Heart right ventricle (tissue), 16 donors: ENCODE measurements at regions not wholly inside any gene's neighbourhood (a gene's known extent, or its start where the extent isn't known, plus 50 kb on each side); places are given as distances from the start of the nearest gene placed in this dataset.
"Not testable (repeated sequence)": the region's sequence is repeated elsewhere in the genome, so short reads cannot be mapped to it uniquely, and the experiment has no call there.

ENCODE experiments used
- ATAC-seq, 8 donors: fragments of 200-7000 bp; cut with Tn5 transposase; one replicate each; pipeline ENCODE4 v1.9.1; 2020; ENCODE audit warnings: mild to moderate bottlenecking in 8 of 8, moderate library complexity in 8 of 8, moderate number of reproducible peaks in 1 of 8
- DNase-seq, 2 donors: peaks; one replicate each; pipeline ENCODE4 v3.0.0-alpha.2; 2020
- H3K27ac ChIP-seq, 10 donors: fragments of 200-600 bp; sonication (generic) in 2 of 10; one replicate each; pipeline versions ENCODE4 v1.5.0 to v1.8.0; 2020 to 2022; ENCODE audit warnings: mild to moderate bottlenecking in 3 of 10
- H3K27me3 ChIP-seq, 7 donors: fragments of 200-600 bp; one replicate each; pipeline ENCODE4 v1.8.0; 2021 to 2022; ENCODE audit warnings: mild to moderate bottlenecking in 2 of 7
- H3K36me3 ChIP-seq, 9 donors: fragments of 200-600 bp; sonication (generic) in 1 of 9; one replicate each; pipeline versions ENCODE4 v1.5.0 to v1.8.0; 2020 to 2022; ENCODE audit warnings: mild to moderate bottlenecking in 2 of 9
- H3K4me1 ChIP-seq, 9 donors: fragments of 200-600 bp; sonication (generic) in 1 of 9; one replicate each; pipeline versions ENCODE4 v1.5.0 to v1.8.0; 2020 to 2022; ENCODE audit warnings: mild to moderate bottlenecking in 4 of 9
- H3K4me3 ChIP-seq, 10 donors: fragments of 200-600 bp; sonication (generic) in 2 of 10; one replicate each; pipeline versions ENCODE4 v1.5.0 to v1.8.0; 2020 to 2022; ENCODE audit warnings: mild to moderate bottlenecking in 7 of 10, moderate library complexity in 2 of 10
- H3K9me3 ChIP-seq, 11 donors: fragments of 200-600 bp in 10 of 11; sonication (generic) in 2 of 11; one replicate each; pipeline versions ENCODE4 v1.5.0 to v1.8.0; 2013 to 2022; ENCODE audit warnings: mild to moderate bottlenecking in 2 of 11, control low read depth in 1 of 11, moderate library complexity in 1 of 11
- WGBS, 2 donors: extraction: QIAGEN DNeasy Blood & Tissue Kit; methylation state at CpG; one replicate each; pipeline ENCODE4 v1.1.7; 2013; ENCODE audit warnings: inconsistent platforms in 1 of 2; 5-methylcytosine and 5-hydroxymethylcytosine counted together
- intact Hi-C, 10 donors: fragments of 100-400 bp; cut with DNase I; formaldehyde crosslinking; loops; one replicate each; pipeline versions ENCODE4 v1.11.1 to v1.14.2; 2022
- TF ChIP-seq, protein P1 (sequence below), 9 donors: fragments of 200-600 bp; sonication (generic) in 2 of 9; IDR thresholded peaks; one replicate each; pipeline versions ENCODE4 v1.5.0 to v1.8.0; 2021 to 2022; ENCODE audit warnings: antibody characterized with exemption in 9 of 9, mild to moderate bottlenecking in 5 of 9, moderate library complexity in 1 of 9
- donor health status: Arrhythmogenic right ventricular cardiomyopathy.
- donor health status: ischemic (EF 13 %, LVEDD 7.1; RV severe dilation, severe dysfunction).
- donor health status: healthy with polysubstance abuse.
- donor health status: DM: no; HTN: yes; CAD: no.
- donor health status: DM: no; HTN: no; CAD: no.
- donor health status: ischemic (EF 25% LVEDD 6.9; RV normal size, moderate dysfunction).
- donor health status: ischemic (EF 25% LVEDD 5.7; RV mildly dilated, moderate dysfunction).
- donor health status: healthy.
- donor health status: DM: yes; HTN: yes; CAD: no.
- donor health status: Ischemic cardiomyopathy.
- donor health status: ischemic (EF 35%, LVEDD 5.7; RV mildly dilated, moderate dysfunction).
- donor health status: nonischemic (EF 11% LVEDD 7.7; RV severe dilation, severe dysfunction).
- donor health status: DM: yes; HTN: yes; CAD: no.
- donor health status: PGD.
- donor health status: ischemic (EF 29% LVEDD 5.4; RV normal size, mild dysfunction).
- donor health status: nonischemic (EF 23%, LVEDD 6.1; RV moderate dilation, normal function).

DNA sequence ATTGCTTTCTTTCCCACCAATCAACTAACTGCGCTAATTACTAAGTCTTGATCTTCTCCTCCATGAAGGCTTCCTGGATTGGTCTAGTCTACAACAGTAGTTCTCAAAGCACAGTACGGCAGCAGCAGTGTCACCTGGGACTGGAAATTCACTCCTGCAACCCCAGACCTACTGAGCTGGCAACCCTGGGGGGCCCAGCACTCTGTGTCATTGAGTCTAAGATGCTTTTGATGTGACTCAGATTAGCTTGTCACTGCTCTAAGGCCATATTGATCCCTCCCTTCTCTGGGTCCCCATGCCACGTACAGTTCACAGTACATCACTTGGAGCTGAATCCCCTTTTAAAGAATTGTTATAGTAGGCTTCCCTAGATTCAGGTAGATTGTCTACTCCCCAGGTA is 65.7 kb upstream of the KMT2C start:
- H3K9me3 ChIP-seq: peaks cover 0 to 2% (median 0%) of the 10 kb centered on the region in 11 donors
- H3K27me3 ChIP-seq: peaks cover 0 to 6% (median 0%) of the 10 kb centered on the region in 7 donors
- ATAC-seq (no peak), DNase-seq (no peak)
- 82 to 89% methylated on average over 3 of the region's 3 CpGs for WGBS, 2 donors
- H3K4me1 ChIP-seq: no peaks in the 10 kb centered on the region
- no peak overlapping the region for H3K27ac ChIP-seq
- H3K36me3 ChIP-seq: no peaks in the 10 kb centered on the region
- intact Hi-C loops: no loop called here
- TF ChIP-seq, protein P1, sequence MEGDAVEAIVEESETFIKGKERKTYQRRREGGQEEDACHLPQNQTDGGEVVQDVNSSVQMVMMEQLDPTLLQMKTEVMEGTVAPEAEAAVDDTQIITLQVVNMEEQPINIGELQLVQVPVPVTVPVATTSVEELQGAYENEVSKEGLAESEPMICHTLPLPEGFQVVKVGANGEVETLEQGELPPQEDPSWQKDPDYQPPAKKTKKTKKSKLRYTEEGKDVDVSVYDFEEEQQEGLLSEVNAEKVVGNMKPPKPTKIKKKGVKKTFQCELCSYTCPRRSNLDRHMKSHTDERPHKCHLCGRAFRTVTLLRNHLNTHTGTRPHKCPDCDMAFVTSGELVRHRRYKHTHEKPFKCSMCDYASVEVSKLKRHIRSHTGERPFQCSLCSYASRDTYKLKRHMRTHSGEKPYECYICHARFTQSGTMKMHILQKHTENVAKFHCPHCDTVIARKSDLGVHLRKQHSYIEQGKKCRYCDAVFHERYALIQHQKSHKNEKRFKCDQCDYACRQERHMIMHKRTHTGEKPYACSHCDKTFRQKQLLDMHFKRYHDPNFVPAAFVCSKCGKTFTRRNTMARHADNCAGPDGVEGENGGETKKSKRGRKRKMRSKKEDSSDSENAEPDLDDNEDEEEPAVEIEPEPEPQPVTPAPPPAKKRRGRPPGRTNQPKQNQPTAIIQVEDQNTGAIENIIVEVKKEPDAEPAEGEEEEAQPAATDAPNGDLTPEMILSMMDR (IDR thresholded peaks at IDR 0.05): no peak
- no peak overlapping the region for H3K4me3 ChIP-seq

DNA sequence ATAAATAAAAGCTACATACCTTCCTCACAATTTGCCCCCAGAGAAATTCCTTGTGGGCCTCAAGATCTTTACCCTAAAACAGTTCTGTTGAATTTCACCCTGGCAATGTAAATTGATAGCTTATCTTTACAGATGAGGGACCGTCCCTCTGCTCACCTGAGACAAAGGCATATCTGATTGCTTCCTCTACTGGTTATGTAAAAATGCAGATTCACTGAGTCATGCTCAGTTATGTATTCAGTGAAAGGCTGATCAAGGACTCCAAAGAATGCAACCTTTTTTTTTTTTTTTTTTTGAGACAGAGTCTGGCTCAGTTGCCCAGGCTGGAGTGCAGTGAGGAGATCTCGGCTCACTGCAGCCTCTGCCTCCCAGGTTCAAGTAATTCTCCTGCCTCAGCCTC is 64.2 kb upstream of the KMT2C start:
- intact Hi-C loops, H3K36me3 ChIP-seq, H3K4me3 ChIP-seq, DNase-seq, ATAC-seq, H3K27me3 ChIP-seq, H3K4me1 ChIP-seq, H3K27ac ChIP-seq: not testable (repeated sequence)
- H3K9me3 ChIP-seq: peaks cover 0 to 18% (median 2%) of the 10 kb centered on the region in 11 donors
- WGBS, 2 donors: 71 to 88% methylated on average over 2 of the region's 2 CpGs

DNA sequence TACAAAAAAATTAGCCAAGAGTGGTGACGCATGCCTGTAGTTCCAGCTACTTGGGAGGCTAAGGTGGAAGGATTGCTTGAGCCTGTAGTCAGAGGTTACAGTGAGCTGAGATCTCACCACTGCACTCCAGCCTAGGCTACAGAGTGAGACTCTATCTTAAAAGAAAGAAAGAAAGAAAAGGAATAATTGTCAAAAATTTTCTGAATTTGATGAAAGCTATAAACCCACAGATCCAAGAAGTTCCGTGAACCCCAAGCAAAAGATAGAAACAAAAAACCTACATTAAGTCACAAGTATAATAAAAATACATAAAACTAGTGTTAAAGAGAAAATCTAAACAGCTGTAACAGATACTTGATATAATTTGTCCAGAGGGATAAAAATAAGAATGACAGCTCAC is 60.1 kb upstream of the KMT2C start:
- TF ChIP-seq, protein P1 (IDR thresholded peaks at IDR 0.05): no peak
- WGBS, 2 donors: 71 to 92% methylated on average over 2 of the region's 2 CpGs
- Histone ChIP-seq H3K27me3 (peaks cover 0 to 2% (median 0%) of the 10 kb centered on the region in 7 donors), H3K36me3 (no peaks in the 10 kb centered on the region), H3K27ac (no peak overlapping the region), H3K9me3 (peaks cover 0 to 21% (median 2%) of the 10 kb centered on the region in 11 donors), H3K4me1 (no peaks in the 10 kb centered on the region), H3K4me3 (no peak overlapping the region)
- intact Hi-C loops: no loop called here
- no peak for ATAC-seq
- DNase-seq: no peak

DNA sequence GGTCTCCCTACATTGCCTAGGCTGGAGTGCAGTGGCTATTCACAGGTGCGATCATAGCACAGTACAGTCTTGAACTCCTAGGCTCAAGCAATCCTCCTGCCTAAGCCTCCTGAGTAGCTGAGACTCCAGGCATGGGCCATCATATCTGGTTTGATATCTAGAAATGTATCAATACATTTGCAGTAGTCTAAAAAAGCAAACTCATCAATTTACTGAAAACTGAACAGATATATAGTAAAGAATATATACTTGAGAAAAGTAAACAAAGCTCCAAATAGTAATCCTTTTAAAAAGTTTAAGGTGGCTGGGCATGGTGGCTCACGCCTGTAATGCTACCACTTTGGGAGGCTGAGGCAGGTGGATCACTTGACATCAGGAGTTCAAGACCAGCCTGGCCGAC is 57.1 kb upstream of the KMT2C start:
- Histone ChIP-seq H3K27me3 (peaks cover 0 to 4% (median 0%) of the 10 kb centered on the region in 7 donors), H3K4me1 (no peaks in the 10 kb centered on the region), H3K27ac (no peak overlapping the region), H3K4me3 (no peak overlapping the region), H3K9me3 (peaks cover 0 to 21% (median 2%) of the 10 kb centered on the region in 11 donors), H3K36me3 (no peaks in the 10 kb centered on the region)
- ATAC-seq (no peak), DNase-seq (no peak)
- intact Hi-C loops: no loop called here
- WGBS, 2 donors: 91 to 92% methylated on average over 3 of the region's 3 CpGs
- TF ChIP-seq, protein P1 (IDR thresholded peaks at IDR 0.05): no peak

DNA sequence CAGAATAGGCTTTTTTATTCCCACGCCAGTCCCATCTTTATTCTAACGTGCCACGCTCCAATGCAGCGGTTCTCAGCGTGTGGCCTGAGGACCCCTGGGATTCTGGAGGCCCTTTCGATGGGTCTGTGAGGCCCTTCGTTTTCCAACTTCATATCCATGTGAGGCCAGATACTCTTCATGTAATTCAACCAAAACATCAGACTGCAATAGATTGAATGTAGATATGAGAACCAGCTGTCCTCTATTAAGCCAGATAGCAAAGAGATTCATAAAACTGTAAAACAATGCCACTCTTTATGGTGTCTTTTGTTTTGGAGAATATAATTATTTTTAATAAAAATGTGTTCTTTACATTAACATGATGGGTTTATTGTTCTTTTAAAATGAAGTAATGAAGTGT is 53.2 kb upstream of the KMT2C start:
- Histone ChIP-seq H3K9me3 (no peaks in the 10 kb centered on the region), H3K27me3 (peaks cover 0 to 4% (median 0%) of the 10 kb centered on the region in 7 donors), H3K36me3 (no peaks in the 10 kb centered on the region), H3K27ac (no peak overlapping the region), H3K4me3 (no peak overlapping the region), H3K4me1 (no peaks in the 10 kb centered on the region)
- ATAC-seq: no peak
- intact Hi-C loops: no loop called here
- WGBS, 2 donors: 89 to 91% methylated on average over 7 of the region's 7 CpGs
- DNase-seq: no peak
- TF ChIP-seq, protein P1 (IDR thresholded peaks at IDR 0.05): no peak
